NCI-H2227 treated with DMSO at 0.1 percent for 48 hours (cell line): ENCODE measurements at regions not wholly inside any gene's neighbourhood (a gene's known extent, or its start where the extent isn't known, plus 50 kb on each side); places are given as distances from the start of the nearest gene placed in this dataset.

ENCODE experiments used
- DNase-seq: peaks from one replicate; lab custom pipeline; 2025; lab: John Stamatoyannopoulos, UW

DNA sequence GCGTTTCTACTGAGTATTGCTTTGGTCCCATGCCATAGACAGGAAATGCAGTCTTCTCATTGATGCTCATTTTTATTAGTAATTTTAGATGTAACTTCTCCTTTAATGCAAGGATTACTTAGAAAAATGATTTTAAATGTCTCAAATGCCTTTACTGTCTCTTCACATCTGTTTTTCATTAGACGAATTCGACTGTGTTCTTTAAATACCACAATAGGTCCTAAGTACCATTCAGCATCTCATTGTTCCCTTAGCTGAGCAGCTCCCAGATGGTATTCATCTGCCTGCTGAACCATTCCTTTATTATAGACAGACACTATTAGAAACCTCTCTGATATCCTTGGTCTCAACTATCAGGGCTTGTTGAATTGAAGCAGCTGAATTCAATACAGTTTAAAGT is 113.6 kb downstream of the LSMEM1 start:
- no peak for DNase-seq

DNA sequence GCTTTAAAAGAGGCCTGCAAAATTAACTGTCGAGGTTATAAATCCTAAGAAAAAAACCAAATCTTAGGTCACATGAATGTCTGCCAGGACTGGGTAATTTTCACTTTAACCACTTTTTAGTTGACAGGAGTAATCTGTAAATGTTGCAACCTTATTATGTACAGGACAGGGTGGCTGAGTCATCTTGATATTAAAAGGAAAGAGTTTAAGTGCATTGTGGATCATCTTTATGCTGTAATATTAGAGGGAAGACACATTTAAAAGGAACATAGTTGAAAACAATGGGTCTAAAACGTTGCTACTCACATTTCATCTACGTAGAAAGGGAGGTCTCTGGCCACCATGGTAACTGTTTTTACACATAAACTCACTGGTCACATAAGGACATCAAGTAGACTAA is 115.5 kb downstream of the LSMEM1 start:
- DNase-seq = no peak

DNA sequence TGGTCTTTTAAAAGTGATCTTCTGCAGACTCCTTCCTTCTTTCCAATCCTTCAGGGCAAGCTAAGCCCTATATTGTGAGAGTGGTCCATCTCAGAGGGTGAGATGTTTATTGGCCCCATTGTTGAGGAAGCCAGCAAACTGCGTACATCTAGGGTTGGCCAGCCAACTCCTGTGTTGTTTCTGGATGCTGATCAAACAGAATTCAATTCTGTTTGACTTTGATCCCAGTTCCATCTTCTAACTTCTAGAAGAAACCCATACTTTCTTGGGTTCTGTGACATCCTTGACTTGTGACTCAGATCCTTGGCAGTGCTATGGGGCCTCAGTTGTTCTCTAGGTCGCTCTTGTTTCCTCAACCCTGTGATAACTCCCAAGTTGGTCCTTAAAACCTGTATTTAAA is 116.2 kb downstream of the LSMEM1 start:
- DNase-seq = no peak

DNA sequence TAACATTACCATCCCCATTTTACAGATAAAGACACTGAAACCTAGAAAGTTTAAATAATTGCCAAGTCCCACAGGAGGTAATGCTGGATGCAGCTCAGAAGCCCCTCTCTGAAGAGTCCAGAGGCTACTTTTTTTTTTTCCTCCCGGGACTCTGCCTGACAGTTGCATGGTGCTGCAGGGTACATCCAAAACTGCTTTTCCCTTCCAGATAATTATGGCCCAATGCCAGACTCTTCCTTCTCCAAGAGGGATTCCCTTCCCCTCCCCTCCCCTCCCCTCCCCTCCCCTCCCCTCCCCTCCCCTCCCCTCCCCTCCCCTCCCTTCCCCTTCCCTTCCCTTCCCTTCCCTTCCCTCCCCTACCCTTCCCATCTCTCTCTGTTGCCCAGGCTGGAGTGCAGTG is 122.9 kb downstream of the LSMEM1 start:
- DNase-seq = no peak

DNA sequence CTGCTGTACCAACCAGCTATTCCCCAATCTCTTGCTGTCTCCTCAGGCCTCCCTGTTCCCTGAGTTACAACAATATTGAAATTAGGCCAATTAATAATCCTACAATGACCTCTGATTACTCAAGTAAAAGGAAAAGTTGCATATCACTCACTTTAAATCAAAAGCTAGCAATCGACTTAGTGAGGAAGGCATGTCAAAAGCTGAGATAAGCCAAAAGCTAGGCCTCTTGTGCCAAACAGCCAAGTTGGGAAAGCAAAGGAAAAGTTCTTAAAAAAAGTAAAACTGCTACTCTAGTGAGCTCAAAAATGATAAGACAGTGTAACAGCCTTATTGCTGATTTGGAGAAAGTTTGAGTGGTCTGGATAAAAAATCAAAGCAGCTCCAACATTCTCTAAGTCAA is 129.8 kb downstream of the LSMEM1 start:
- no peak for DNase-seq

DNA sequence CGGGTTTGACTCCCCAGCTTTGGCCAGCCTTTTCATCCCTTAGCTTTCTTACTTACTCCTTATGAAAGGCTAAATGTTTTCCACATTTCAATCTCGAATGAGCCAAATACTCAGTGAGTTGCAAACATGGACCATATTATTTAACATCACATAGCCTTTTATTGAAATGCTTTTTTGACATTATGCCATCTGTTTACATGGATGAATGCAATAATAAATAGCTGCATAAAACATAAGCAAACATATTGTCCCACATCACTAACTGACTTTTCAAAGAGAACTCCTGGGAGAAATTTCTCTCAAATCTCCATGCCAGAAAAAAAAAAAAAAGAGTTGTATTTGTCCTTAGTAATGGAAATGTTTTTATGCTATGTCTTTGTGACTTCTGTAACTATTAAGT is 134.9 kb downstream of the LSMEM1 start:
- no peak for DNase-seq

DNA sequence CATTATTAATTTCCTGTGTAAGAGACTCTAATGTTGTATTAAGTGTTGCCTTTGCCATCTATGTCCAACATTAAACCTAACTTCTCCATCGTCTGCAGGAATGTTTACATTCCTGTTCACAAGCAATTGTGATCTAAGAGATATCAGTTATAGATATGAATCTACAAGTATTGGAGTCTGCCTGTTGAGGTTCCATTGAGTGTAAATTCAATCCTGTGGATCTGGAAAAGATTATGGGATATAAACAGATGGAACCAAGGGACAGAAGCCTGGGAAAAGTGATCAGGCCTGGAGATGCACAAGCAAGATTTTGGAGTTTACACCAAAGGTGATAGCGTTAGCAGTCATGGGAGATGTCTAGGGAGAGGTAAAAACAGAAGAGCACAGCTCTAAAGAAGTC is 135.5 kb downstream of the LSMEM1 start:
- DNase-seq = no peak

DNA sequence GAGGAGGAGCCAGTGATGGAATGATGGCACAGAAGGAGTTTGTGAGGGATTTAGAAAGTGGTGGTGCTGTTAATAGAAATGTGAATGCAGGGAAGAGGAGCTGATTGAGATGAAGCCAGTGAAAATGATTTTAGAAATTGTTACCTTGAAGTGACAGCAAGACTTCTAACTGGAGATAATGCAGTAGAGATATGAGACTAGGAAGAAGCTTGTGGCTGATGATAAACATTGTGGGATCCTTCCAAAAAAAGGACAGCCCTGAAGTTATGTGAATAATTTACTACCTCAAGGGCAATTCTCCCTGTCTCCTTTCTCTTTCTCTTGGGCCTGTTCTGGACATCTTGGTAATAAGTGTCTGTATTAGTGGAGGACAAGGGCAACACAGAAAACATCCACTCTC is 138.6 kb downstream of the LSMEM1 start:
- DNase-seq = no peak

DNA sequence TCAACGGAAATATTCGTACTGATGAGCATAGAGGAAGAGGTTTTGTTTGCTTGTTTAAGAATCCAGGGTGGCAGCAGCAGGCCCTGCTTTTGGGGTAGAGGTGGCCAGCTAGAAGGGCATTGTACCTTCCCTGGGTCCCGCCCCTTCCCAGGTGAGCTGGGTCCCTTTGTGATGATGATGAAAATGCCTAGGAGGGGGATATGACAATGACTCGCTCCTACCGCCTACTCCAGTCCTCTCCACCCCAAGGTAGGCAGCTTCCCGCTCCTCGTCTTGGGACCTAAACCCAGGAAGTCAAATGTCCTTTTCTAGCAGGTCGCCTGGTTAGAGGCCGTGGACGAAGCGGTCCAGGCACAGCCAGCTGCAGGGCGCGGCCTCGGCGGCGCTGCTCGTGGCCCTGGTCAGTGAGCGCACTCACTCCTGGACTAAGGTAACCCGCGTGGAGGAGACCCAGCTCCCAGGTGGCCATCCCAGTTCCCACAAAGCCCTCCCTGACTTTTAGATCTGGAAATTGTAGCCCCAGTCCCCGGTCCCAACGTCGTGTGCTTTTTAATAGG is 141.4 kb downstream of the LSMEM1 start:
- no peak for DNase-seq

DNA sequence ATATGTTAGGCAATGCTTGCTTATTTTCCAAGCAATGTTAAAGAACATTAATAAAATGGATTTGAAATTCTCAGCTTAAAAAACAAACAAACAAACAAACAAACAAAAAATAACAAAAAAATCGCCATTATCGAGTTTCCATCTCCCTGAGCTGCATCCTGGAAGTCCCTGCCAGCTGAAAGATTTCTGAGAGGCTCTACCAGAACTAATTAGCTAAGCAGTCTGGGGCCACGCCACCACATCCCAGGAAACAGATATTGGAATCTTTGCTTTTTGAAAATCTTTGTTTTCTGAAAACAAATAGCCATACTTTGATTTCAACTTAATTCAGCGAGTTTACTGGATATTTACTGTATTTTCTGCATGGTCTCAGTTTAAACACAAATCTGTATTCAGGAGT is 143.6 kb downstream of the LSMEM1 start:
- no peak for DNase-seq

DNA sequence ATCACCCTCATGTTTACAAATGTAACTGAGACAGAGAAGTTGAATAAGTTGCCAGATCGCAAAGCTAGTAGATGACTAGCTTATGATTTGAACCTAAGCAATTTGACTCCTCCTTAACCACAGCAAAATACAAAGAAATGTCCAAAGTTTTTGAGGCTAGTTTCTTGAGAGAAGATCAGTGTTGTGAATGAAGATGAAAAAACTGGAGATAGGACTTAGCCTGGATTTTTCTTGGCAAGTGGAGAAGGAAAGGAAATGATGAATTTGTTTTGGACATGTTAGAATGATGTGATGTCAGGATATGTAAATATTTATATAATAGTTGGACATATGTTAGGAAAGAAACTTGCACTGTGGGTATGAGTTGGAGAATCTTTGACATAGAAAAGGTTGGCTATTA is 149.8 kb downstream of the LSMEM1 start:
- DNase-seq = no peak

DNA sequence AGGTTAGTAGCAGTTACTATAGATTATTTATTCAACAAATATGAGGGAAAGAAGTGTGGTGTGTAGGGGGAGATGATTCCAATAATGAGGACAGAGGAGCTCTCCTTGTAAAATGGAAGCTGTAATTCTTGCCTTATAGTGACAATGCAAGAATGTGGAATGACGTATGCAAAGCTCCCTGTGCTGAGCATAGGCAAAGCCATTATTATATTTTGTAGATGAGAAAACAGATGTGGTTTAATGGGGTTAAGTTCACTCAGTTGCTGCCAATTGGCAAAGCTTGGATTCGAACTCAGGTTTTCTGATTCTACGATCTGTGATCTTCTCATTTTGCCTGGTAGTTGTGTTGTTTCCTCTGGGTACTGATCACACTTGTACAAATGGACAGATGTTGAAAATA is 153.3 kb downstream of the LSMEM1 start:
- no peak for DNase-seq

DNA sequence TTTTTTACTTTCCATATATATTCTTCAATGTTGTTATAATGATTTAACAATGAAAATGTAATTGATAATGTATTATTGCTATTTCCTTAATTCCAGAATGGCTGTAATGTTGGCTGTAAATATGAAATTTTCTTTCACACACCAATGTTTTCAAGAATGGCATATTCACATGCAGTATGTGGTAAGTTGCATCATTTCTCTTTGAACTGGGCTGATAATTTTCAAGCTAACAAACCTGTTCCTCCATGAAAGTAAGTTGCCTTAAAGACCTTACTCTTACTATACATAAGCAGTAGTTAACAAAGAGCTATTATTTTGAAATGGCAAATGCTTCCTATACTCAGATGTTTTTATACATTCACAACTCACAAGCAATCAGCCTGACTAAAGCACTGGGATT is 154.5 kb downstream of the TMEM168 start:
- no peak for DNase-seq

DNA sequence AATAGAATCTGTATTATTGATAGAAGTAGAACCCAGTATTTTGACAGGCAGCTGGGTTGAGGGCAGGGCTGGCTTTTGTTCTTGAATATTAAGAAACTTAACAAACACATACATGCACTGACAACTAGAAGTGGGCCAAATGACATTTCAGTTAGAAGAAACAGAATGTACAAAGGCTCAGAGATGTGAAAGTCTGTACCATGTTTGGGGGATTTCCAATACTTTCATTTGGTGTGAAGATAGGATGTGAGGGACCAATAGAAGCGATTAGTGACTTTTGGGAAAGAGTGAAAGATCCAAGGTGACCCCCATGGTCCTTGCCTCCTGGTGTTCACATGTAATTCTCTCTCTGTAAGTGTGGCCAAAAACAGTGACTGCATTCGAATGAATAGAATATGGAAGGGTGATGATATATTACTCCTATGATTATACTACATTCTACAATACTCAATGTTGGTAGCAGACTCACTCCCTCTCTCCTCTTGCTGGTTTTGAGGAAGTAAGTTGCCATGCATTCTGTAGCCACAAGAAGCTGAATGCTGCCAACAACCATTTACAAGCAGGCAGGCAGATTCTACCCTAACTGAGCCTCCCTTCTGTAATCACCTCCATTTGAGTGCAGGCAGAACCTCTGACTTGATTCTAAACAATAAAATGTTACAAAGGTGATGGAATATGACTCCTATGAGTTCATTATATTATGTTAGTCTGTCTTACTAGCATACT is 151.4 kb downstream of the TMEM168 start:
- DNase-seq = no peak

DNA sequence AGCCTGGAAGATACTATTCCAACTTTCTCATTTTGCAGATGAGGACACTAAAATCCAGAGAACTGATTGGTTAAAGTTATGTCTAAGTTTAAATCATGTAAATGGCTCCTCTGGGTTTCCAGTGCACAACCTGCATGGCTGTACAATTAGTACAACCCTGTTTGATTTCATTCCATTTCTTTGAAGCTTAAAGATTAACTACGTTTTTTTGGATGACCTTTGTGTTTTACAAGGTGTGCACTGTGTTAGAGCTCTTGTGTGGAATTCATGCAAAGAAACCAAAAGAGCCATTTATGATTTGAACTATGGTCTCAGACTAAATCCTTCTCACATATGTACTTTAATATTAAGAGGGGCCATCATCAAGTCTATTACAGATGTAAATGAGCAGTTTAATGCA is 149.5 kb downstream of the TMEM168 start:
- no peak for DNase-seq

DNA sequence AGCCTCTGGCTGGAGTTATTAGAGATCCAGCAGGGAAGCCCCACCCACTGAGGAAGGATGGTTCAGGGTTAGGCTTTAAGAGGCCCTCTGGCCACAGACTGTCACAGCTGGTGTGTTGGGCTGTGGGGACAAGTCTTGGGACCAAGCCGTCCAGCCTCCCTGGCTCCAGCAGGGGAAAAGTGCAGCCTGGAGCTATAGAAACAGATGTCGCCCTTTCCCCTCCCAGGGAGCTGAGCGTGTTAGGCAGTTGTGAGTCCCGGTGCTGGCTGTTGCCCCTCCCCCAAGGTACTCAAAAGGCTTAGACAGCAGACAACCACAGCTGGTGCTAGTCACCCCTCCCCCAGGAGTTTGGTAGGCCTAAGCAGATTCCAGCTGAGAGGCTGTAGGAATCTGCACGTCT is 143.4 kb downstream of the TMEM168 start:
- no peak for DNase-seq

DNA sequence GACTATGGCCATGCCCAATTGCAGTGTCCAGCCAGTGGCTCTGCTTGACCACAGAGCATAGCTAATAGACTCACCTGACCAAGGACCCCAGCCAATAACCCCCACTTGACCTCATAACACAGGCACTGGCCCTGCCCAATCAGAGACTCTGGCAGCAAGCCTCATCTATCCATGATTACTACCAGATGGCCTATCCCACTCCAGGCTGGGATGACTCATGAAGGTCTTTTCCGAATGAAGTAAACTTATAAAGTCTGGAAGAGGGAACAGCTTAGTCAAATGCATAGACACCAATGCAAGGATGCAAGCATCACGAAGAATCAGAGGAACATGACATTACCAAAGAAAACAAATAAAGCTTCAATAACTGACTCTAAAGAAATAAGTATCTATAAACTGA is 141.4 kb downstream of the TMEM168 start:
- no peak for DNase-seq

DNA sequence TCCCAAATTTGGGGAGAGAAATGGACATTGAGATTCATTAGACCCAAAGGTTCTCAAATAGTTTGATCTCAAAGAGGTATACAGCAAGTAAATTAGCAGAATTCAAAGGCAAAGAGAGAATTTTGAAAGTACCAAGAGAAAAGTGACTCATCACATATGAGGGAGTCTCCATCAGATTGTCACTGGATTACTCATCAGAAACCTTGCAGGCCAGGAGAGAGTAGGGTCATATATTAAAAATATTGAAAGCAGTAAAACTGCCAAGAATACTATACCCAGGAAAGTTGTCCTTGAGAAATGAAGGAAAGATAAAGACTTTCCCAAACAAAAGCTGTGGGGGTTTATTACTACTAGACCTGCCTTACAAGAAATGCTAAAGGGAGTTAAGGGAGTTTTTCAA is 140.6 kb downstream of the TMEM168 start:
- DNase-seq = no peak

DNA sequence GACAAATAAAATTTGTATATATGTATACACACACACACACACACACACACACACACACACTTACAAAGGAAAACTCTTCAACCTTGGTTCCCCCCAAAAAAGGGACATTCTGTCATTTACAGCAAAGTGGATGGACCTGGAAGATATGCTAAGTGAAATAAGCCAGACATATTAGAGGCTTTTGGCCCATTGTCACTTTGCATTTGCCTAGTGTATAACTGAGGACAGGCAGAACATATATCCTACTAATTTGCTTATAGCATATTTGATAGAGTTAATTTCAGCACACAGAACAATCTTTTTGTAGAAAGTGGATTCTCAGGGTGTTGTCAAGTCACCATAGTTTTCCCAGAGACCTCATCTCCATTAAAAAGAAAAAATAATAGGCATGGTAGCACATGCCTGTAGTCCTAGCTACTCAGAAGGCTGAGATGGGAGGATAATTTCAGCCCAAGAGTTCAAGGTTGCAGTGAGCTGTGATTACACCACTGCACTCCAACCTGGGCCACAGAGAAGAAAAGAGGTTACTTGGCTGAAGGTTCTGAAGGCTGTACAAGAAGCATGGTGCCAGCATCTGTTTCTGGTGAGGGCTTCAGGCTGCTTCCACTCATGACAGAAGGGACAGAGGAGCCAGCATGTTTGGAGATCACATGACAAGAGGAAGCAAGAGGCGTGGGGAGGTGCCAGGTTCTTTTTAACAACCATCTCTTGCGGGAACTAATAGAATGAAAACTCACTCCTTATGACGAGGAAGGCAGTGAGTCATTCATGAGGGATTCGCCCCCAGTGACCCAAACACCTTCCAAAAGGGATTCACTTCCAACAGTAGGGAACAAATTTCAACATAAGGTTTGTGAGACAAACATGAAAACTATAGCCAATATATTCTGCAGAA is 135.6 kb downstream of the TMEM168 start:
- no peak for DNase-seq

DNA sequence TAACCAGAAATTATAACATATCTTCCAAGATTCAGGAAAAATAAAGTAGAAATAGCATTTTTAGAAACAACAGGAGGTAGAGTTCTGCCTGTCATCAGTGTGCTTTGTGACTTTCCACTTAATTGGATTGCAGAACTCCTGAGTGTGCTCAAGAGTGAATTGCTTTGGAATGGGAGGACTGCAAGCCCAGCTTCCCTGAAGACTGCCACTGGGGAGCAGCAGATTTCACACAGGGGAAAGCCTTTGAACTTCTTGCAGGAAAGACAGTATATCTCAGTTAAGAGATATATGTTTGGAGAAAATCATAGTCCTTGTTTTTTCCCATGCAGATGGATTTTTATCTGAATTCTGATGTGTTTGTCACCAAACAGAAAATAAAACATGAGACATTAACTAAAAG is 124.5 kb downstream of the TMEM168 start:
- no peak for DNase-seq

DNA sequence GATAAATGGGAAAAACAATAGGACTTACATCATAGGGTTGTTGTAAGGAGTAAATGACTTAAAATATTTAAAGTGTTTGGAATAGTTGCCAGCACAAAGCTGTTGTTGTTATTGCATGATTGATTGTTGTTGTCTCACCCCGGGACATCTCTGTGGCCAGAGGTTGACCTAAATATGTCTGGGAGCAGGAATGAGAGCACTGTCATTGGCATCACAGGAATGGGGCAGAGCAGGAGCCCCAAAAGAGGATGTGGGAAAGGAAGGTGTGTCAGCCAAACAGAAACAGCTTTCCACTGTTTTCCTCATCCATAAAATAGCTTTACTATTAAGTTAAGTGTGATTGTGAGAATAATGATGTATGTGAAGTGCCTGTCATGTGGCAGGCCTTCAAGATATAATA is 121.6 kb downstream of the TMEM168 start:
- DNase-seq = no peak

DNA sequence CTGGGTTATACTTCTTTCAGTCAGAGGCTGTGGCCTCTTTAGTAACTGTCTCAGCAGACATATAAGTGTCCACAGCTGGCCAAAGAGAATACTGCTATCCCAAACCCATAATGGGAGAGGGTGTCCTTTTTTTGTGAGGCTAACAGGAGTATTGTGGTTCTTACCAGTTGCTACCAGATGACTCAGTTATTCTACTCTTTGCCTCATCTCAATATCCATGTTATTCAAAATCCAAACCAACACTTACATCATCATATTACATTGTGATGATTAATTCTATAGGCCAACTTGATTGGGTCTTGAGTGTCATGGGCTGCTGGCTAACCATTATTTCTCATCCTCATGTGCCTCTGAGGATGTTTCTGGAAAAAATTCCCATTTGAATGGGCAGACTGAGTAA is 120.9 kb downstream of the TMEM168 start:
- DNase-seq = no peak

DNA sequence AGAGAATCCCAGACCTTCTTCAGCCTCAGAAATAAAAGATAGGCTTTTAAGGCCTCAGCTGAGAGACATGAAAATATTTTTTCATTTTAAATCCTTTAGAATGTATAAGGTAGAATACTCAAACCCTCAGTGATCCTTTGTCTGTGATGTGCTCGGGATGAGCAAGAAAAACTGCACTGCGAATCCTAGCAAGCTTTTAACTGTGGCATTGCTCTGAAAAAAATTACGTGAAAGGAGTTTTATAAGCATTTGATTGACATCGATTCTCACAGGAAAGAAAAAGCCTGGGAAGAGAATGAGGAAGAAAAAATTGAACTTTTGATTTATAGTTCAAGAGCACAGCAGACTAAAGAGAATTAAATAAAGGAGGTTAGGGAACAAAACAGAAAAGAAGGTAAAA is 120.0 kb downstream of the TMEM168 start:
- no peak for DNase-seq
